ENCODE measurements at regions not wholly inside any gene's neighbourhood (a gene's known extent, or its start where the extent isn't known, plus 50 kb on each side); places are given as distances from the start of the nearest gene placed in this dataset.

GRCh38 chr6:166779963-166780683 lies 153.1 kb upstream of the RPS6KA2 start:
- no peak for DNase-seq
- Histone ChIP-seq H3K27me3 (replicated peaks) (no peaks in the 10 kb centered on the region), H3K27ac (no peak overlapping the region), H3K36me3 (replicated peaks) (no peaks in the 10 kb centered on the region), H3K4me3 (ENCODE audit: low read depth, low read length) (no peak overlapping the region)
- TF ChIP-seq CTCF (IDR thresholded peaks at IDR 0.05; ENCODE audit: low read depth, low read length, missing control alignments), result no peak
- in situ Hi-C loops (cut with HindIII; ENCODE audit: low pct_ligation_motif_present, low sequenced_read_pairs), result no loop called here

DNA sequence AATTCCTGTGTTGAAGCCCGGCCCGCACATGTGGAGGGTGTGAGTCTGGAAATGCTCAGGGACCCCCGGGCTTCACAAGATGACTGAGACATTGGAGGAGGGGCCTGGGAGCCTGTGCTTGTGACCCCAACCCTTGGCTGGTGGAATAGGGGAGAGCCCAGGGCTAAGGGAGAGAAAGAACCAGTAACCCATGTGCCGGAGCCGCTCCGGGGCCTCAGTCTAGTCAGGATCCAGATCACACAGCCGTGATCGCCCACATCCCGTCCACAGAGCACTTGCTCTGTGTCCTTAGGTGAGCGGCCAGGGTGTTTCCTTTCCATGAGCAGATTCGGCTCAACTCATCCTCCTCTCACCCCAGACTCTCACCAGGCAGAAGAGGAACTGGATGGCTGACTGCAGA lies 152.3 kb upstream of the RPS6KA2 start:
- Histone ChIP-seq H3K27ac (no peak overlapping the region), H3K27me3 (replicated peaks) (no peaks in the 10 kb centered on the region), H3K4me3 (ENCODE audit: low read depth, low read length) (no peak overlapping the region), H3K36me3 (replicated peaks) (no peaks in the 10 kb centered on the region)
- TF ChIP-seq CTCF (IDR thresholded peaks at IDR 0.05; ENCODE audit: low read depth, low read length, missing control alignments), result no peak
- in situ Hi-C loops (cut with HindIII; ENCODE audit: low pct_ligation_motif_present, low sequenced_read_pairs), result no loop called here
- no peak for DNase-seq

GRCh38 chr6:166778776-166779175 lies 151.7 kb upstream of the RPS6KA2 start:
- Histone ChIP-seq H3K27ac (no peak overlapping the region), H3K36me3 (replicated peaks) (no peaks in the 10 kb centered on the region), H3K4me3 (ENCODE audit: low read depth, low read length) (no peak overlapping the region), H3K27me3 (replicated peaks) (no peaks in the 10 kb centered on the region)
- in situ Hi-C loops (cut with HindIII; ENCODE audit: low pct_ligation_motif_present, low sequenced_read_pairs), result no loop called here
- TF ChIP-seq CTCF (IDR thresholded peaks at IDR 0.05; ENCODE audit: low read depth, low read length, missing control alignments), result no peak
- no peak for DNase-seq

DNA sequence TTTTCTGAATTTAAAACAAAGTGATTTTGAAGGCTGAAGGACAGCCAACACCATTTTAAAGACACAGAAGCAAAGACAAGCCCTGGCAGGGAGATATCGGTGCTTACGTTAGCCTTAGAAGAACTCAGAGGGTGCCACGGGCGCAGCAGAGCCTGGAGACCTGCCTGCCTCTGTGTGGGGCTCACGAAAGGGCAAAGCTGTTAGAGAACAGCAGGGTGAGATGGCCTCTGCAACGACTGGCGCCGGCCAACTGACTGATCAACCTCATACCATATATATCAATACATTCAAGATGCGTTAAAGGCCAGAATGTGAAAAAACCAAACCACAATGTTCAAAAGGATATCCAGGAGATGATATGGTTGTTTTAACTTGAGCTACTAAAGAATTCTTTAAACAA lies 151.0 kb upstream of the RPS6KA2 start:
- Histone ChIP-seq H3K4me3 (ENCODE audit: low read depth, low read length) (no peak overlapping the region), H3K27ac (no peak overlapping the region), H3K27me3 (replicated peaks) (no peaks in the 10 kb centered on the region), H3K36me3 (replicated peaks) (no peaks in the 10 kb centered on the region)
- in situ Hi-C loops (cut with HindIII; ENCODE audit: low pct_ligation_motif_present, low sequenced_read_pairs), result no loop called here
- TF ChIP-seq CTCF (IDR thresholded peaks at IDR 0.05; ENCODE audit: low read depth, low read length, missing control alignments), result no peak
- DNase-seq, result no peak

DNA sequence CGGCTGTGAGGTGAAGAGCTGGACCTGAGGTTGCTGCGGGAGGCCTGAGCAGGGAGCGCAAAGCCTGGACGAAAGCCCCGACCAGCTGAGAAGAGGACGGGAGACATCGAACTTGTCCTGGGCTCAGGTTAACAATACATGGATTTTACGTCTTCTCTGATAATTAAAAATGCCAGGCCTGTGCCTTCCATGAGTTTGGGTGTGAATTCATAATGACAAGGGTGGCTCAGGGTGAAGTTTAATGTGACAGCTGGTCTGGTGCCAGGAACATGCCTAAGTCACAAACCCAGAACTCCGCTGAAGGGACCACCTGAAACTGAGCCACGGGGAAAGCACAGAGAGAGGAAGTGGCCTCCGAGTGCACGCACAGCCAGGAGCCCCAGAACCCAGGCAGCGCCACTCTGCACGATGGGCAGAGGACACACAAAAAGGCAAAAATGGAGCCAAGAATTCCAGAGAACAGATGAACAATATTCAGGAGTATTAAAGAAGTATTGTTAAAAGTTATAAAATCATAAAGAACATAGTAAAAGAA lies 150.1 kb upstream of the RPS6KA2 start:
- no peak for TF ChIP-seq CTCF (IDR thresholded peaks at IDR 0.05; ENCODE audit: low read depth, low read length, missing control alignments)
- H3K36me3 ChIP-seq (replicated peaks), result no peaks in the 10 kb centered on the region
- no peak overlapping the region for H3K27ac ChIP-seq
- no peak overlapping the region for H3K4me3 ChIP-seq (ENCODE audit: low read depth, low read length)
- DNase-seq, result no peak
- no peaks in the 10 kb centered on the region for H3K27me3 ChIP-seq (replicated peaks)
- in situ Hi-C loops (cut with HindIII; ENCODE audit: low pct_ligation_motif_present, low sequenced_read_pairs), result no loop called here

- Histone ChIP-seq H3K27ac (no peak overlapping the region), H3K4me3 (ENCODE audit: low read depth, low read length) (no peak overlapping the region), H3K27me3 (replicated peaks) (no peaks in the 10 kb centered on the region), H3K36me3 (replicated peaks) (no peaks in the 10 kb centered on the region)
- no peak for TF ChIP-seq CTCF (IDR thresholded peaks at IDR 0.05; ENCODE audit: low read depth, low read length, missing control alignments)
- DNase-seq, result no peak
- in situ Hi-C loops (cut with HindIII; ENCODE audit: low pct_ligation_motif_present, low sequenced_read_pairs), result no loop called here
These were observed 149.5 kb upstream of the RPS6KA2 start for GRCh38 chr6:166776571-166776970.
